Adrenal gland (tissue), 9 donors: ENCODE measurements at regions not wholly inside any gene's neighbourhood (a gene's known extent, or its start where the extent isn't known, plus 50 kb on each side); places are given as distances from the start of the nearest gene placed in this dataset.

ENCODE experiments used
- DNase-seq, 7 donors: peaks; one replicate each; pipeline ENCODE4 v3.0.0-alpha.2; 2019 to 2020
- H3K27ac ChIP-seq, 5 donors: fragments of 200-600 bp; sonication (generic) in 4 of 5; 1 replicate in 3 of 5; 2 replicates in 2 of 5; pipeline versions ENCODE4 v1.5.1 to v1.8.0; 2016 to 2020; ENCODE audit warnings: mild to moderate bottlenecking in 1 of 5
- H3K27me3 ChIP-seq: fragments of 200-600 bp; 2 replicates; pipeline ENCODE4 v1.8.0; 2021
- H3K36me3 ChIP-seq, 2 donors: fragments of 200-600 bp; replicated peaks in 1 of 2; 1 replicate in 1 of 2; 2 replicates in 1 of 2; pipeline versions ENCODE4 v1.5.1 to v1.8.0; 2018 to 2022
- H3K4me1 ChIP-seq, 2 donors: fragments of 200-600 bp; replicated peaks in 1 of 2; 1 replicate in 1 of 2; 2 replicates in 1 of 2; pipeline versions ENCODE4 v1.5.1 to v1.8.0; 2018 to 2021
- H3K4me3 ChIP-seq, 4 donors: fragments of 200-600 bp; sonication (generic) in 3 of 4; one replicate each; pipeline ENCODE4 v1.5.1; 2016 to 2018
- H3K9me3 ChIP-seq, 3 donors: fragments of 200-600 bp; sonication (generic) in 1 of 3; replicated peaks in 1 of 3; 1 replicate in 2 of 3; 2 replicates in 1 of 3; pipeline versions ENCODE4 v1.5.1 to v1.8.0; 2016 to 2021
- POLR2A ChIP-seq, 2 donors: fragments of 450-650 bp; IDR thresholded peaks; one replicate each; pipeline ENCODE4 v1.6.1; 2017; ENCODE audit warnings: antibody characterized with exemption in 2 of 2, mild to moderate bottlenecking in 2 of 2, moderate library complexity in 1 of 2
- WGBS, 4 donors: extraction: QIAGEN DNeasy Blood & Tissue Kit in 2 of 4; methylation state at CpG; one replicate each; pipeline versions ENCODE4 v1.1.5 to v1.1.7; 2013 to 2017; 5-methylcytosine and 5-hydroxymethylcytosine counted together
- intact Hi-C, 2 donors: fragments of 100-400 bp; cut with DNase I; formaldehyde crosslinking; loops; one replicate each; pipeline versions ENCODE4 v1.14.1 to v1.15.0; 2022 to 2023
- TF ChIP-seq, protein P1 (sequence below), 6 experiments: fragments of 450-650 bp in 4 of 6; fragments of 200-600 bp in 2 of 6; sonication (generic) in 1 of 6; IDR thresholded peaks; 1 replicate in 5 of 6; 2 replicates in 1 of 6; pipeline versions ENCODE4 v1.5.1 to v1.8.0; 2016 to 2021; ENCODE audit warnings: antibody characterized with exemption in 6 of 6, mild to moderate bottlenecking in 2 of 6, moderate library complexity in 1 of 6
- donor health status: healthy with polysubstance abuse.
- donor health status: Bipolar disorder and iron deficiency.
- donor health status: DM: yes; HTN: yes; CAD: no.
- donor health status: DM: no; HTN: no; CAD: no.
- donor health status: DM: no; HTN: no; CAD: no.

DNA sequence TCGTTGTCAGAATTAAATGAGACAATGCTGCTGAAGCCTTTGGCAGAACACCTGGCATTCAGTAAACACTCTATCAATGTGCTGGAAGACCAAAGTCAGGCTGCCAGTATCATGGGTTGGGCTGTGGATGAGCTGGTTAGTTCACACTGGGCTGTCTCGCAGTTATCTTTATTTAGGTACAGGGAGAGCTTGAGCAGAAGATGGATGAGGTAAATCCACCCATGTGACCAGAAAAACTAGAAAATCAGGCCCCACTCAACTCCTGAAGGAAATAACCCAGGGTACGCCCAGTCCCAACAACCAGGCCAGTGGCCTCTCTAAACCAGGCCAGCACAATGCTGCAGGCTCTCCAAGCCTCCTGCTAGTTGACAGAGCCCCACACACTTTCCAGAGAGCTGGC is 330.3 kb downstream of the TNS1 start:
- WGBS, 4 donors = 92 to 97% (median 94%) methylated on average over 3 of the region's 3 CpGs
- Histone ChIP-seq H3K27me3 (no peaks in the 10 kb centered on the region), H3K9me3 (no peaks in the 10 kb centered on the region), H3K4me1 (no peaks in the 10 kb centered on the region), H3K27ac (no peak overlapping the region), H3K4me3 (no peak overlapping the region), H3K36me3 (no peaks in the 10 kb centered on the region)
- intact Hi-C loops = no loop called here
- no peak for TF ChIP-seq POLR2A (IDR thresholded peaks at IDR 0.05)
- TF ChIP-seq, protein P1, sequence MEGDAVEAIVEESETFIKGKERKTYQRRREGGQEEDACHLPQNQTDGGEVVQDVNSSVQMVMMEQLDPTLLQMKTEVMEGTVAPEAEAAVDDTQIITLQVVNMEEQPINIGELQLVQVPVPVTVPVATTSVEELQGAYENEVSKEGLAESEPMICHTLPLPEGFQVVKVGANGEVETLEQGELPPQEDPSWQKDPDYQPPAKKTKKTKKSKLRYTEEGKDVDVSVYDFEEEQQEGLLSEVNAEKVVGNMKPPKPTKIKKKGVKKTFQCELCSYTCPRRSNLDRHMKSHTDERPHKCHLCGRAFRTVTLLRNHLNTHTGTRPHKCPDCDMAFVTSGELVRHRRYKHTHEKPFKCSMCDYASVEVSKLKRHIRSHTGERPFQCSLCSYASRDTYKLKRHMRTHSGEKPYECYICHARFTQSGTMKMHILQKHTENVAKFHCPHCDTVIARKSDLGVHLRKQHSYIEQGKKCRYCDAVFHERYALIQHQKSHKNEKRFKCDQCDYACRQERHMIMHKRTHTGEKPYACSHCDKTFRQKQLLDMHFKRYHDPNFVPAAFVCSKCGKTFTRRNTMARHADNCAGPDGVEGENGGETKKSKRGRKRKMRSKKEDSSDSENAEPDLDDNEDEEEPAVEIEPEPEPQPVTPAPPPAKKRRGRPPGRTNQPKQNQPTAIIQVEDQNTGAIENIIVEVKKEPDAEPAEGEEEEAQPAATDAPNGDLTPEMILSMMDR (IDR thresholded peaks at IDR 0.05) = no peak
- DNase-seq = no peak

DNA sequence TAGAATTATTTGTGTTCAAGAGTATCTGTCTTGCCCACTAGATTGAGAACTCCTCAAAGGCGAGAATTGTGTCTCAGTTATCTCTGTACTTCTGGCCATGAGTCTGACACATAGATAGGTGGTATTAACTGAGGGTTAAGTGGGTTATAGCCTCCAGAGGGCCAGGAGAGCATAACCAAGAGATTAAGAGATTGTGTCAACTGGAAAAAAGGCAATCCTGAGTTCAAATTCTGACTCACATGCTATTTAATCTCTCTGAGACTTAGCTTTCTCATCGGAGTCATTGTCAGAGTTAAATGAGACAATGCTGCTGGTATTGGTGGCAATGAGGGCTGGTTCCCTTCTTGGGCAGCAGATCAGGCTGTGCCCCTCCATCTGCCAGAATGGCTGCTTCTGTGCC is 330.9 kb downstream of the TNS1 start:
- no peak overlapping the region for H3K27ac ChIP-seq
- no peaks in the 10 kb centered on the region for H3K4me1 ChIP-seq
- 48 to 67% (median 54%) methylated on average over 2 of the region's 2 CpGs for WGBS, 4 donors
- no peaks in the 10 kb centered on the region for H3K9me3 ChIP-seq
- TF ChIP-seq, protein P1 (IDR thresholded peaks at IDR 0.05) = no peak
- no peak for TF ChIP-seq POLR2A (IDR thresholded peaks at IDR 0.05)
- no peak overlapping the region for H3K4me3 ChIP-seq
- no peak for DNase-seq
- intact Hi-C loops = no loop called here
- no peaks in the 10 kb centered on the region for H3K36me3 ChIP-seq
- no peaks in the 10 kb centered on the region for H3K27me3 ChIP-seq

DNA sequence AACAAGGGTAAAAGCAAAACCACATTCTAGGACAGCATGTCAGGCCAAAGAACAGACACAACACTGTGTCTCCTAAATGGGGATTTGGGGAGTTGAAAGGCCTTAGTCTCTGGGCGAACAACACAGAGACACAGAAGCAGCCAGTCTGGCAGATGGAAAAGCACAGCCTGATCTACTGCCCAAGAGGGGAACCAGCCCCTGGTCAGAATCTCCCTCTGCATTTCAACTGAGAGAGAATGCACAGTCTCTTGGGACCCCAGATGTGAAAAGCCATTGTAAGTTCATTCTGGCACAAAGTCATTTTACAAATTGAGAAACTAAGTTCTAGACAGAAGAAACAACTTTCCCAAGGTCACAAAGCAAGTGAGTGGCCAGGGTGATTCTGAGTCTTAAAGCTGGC is 331.7 kb downstream of the TNS1 start:
- H3K4me3 ChIP-seq = no peak overlapping the region
- no peaks in the 10 kb centered on the region for H3K4me1 ChIP-seq
- no peak for DNase-seq
- TF ChIP-seq POLR2A (IDR thresholded peaks at IDR 0.05) = no peak
- TF ChIP-seq, protein P1 (IDR thresholded peaks at IDR 0.05) = no peak
- no peaks in the 10 kb centered on the region for H3K36me3 ChIP-seq
- no peak overlapping the region for H3K27ac ChIP-seq
- H3K27me3 ChIP-seq = no peaks in the 10 kb centered on the region
- no peaks in the 10 kb centered on the region for H3K9me3 ChIP-seq
- intact Hi-C loops = no loop called here
- 83 to 100% (median 96%) methylated on average over 1 of the region's 1 CpG for WGBS, 4 donors

DNA sequence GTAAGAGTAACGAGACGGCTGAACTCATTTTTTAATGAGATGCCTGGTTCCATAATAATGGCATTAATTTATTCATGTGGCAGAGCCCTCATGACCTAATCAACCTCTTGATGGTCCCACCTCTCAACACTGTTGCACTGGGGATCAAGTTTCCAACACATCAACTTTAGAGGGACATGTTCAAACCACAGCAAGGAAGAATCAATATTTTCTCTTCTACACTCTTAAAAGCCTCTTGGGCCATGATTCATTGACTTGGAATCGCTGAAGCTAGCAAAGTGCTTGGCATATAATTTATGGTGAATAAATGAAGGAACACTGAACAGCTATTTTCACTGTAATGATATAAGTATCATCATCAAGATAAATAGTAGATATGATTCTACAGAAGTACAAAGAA is 333.0 kb downstream of the TNS1 start:
- 93 to 97% (median 96%) methylated on average over 3 of the region's 3 CpGs for WGBS, 4 donors
- intact Hi-C loops = no loop called here
- DNase-seq = no peak
- Histone ChIP-seq H3K9me3 (no peaks in the 10 kb centered on the region), H3K4me1 (no peaks in the 10 kb centered on the region), H3K27me3 (no peaks in the 10 kb centered on the region), H3K27ac (no peak overlapping the region), H3K4me3 (no peak overlapping the region), H3K36me3 (no peaks in the 10 kb centered on the region)
- no peak for TF ChIP-seq POLR2A (IDR thresholded peaks at IDR 0.05)
- TF ChIP-seq, protein P1 (IDR thresholded peaks at IDR 0.05) = no peak
